K562 (cell line): ENCODE measurements at regions not wholly inside any gene's neighbourhood (a gene's known extent, or its start where the extent isn't known, plus 50 kb on each side); places are given as distances from the start of the nearest gene placed in this dataset.

Source experiments
- ATAC-seq: fragments of 200-7000 bp; cut with Tn5 transposase; 3 replicates; pipeline ENCODE4 v1.9.1; 2020; ENCODE audit warnings: moderate library complexity
- BruUV-seq: library from RNA; stranded (reverse); fragments of 400-500 nt; replicated peaks from 2 replicates; lab custom pipeline; 2021; lab: Mats Ljungman, UMichigan
- CTCF ChIA-PET: fragments of 300-600 bp; formaldehyde crosslinking; extraction: SDS; loops from one replicate; lab custom pipeline; 2021; ENCODE audit warnings: low intra/inter-chr PET ratio; lab: Yijun Ruan, JAX
- POLR2A ChIA-PET: fragments of 300-600, 350-650 bp; sonication (Branson Sonifier 250); formaldehyde crosslinking; extraction: SDS; loops from one replicate; lab custom pipeline; 2021; ENCODE audit warnings: antibody characterized with exemption, inconsistent platforms; lab: Yijun Ruan, JAX
- DNase-seq, 4 experiments: peaks; one replicate each; pipeline versions ENCODE4 v3.0.0 to v3.0.0-alpha.2; 2011 to 2018; ENCODE audit warnings: low spot score in 3 of 4, mixed read lengths in 3 of 4; ENCODE audit errors: extremely low read depth in 1 of 4
- FAIRE-seq: peaks from 2 replicates; lab custom pipeline; 2011; peaks lifted over from hg19 to GRCh38; lab: Jason Lieb, UNC
- H2AFZ ChIP-seq: 2 replicates; pipeline ENCODE4 v1.6.0; 2011; ENCODE audit warnings: low read depth, low read length, control low read depth, inconsistent platforms
- H3K27ac ChIP-seq: fragments of 200-600 bp; 3 replicates; pipeline ENCODE4 v1.8.0; 2011; ENCODE audit warnings: low read depth, mild to moderate bottlenecking, control low read depth, inconsistent platforms, low read length, moderate library complexity, mixed read lengths; ENCODE audit errors: extremely low read depth
- H3K27me3 ChIP-seq, 2 experiments: fragments of 300-600 bp in 1 of 2; 2 replicates in 1 of 2; 3 replicates in 1 of 2; pipeline versions ENCODE4 v1.6.0 to v1.8.0; 2011; ENCODE audit warnings: inconsistent platforms in 2 of 2, low read length in 2 of 2, mild to moderate bottlenecking in 1 of 2, mixed read lengths in 1 of 2, moderate library complexity in 1 of 2; ENCODE audit not compliant: control insufficient read depth in 2 of 2, insufficient read depth in 2 of 2
- H3K36me3 ChIP-seq: fragments of 300-600 bp; 3 replicates; pipeline ENCODE4 v1.8.0; 2011; ENCODE audit warnings: mild to moderate bottlenecking, low read length, inconsistent platforms; ENCODE audit not compliant: control insufficient read depth, insufficient read depth
- H3K4me1 ChIP-seq, 2 experiments: fragments of 200-600 bp in 1 of 2; replicated peaks in 1 of 2; 2 replicates in 1 of 2; 3 replicates in 1 of 2; pipeline versions ENCODE4 v1.5.1 to v1.8.0; 2011; ENCODE audit warnings: inconsistent platforms in 2 of 2, low read length in 2 of 2, mild to moderate bottlenecking in 1 of 2, mixed read lengths in 1 of 2, moderate library complexity in 1 of 2; ENCODE audit not compliant: control insufficient read depth in 2 of 2, insufficient read depth in 2 of 2
- H3K4me2 ChIP-seq: 2 replicates; pipeline ENCODE4 v1.6.1; 2011; ENCODE audit warnings: low read length, control low read depth, inconsistent platforms, mixed read lengths; ENCODE audit not compliant: insufficient read depth
- H3K4me3 ChIP-seq: fragments of 200-600 bp; sonication (generic), shearing (Covaris generic); 2 replicates; pipeline ENCODE4 v1.5.1; 2016; ENCODE audit warnings: control low read depth, inconsistent platforms
- H3K79me2 ChIP-seq: fragments of 200-600 bp; 3 replicates; pipeline ENCODE4 v1.8.0; 2011; ENCODE audit warnings: low read length, inconsistent platforms; ENCODE audit not compliant: control insufficient read depth, insufficient read depth
- H3K9ac ChIP-seq, 2 experiments: 2 replicates each; pipeline versions ENCODE4 v1.6.0 to v1.6.1; 2011; ENCODE audit warnings: low read depth in 2 of 2, low read length in 2 of 2, control low read depth in 1 of 2, inconsistent platforms in 1 of 2, mild to moderate bottlenecking in 1 of 2, mixed read lengths in 1 of 2; ENCODE audit not compliant: insufficient read depth in 1 of 2
- H3K9me1 ChIP-seq: one replicate; pipeline ENCODE4 v1.6.0; 2011; ENCODE audit warnings: inconsistent platforms, mild to moderate bottlenecking, low read length, moderate library complexity; ENCODE audit not compliant: control insufficient read depth, insufficient read depth
- H3K9me3 ChIP-seq: replicated peaks from 2 replicates; pipeline ENCODE4 v1.5.1; 2011; ENCODE audit warnings: low read depth, low read length, inconsistent platforms; ENCODE audit not compliant: control insufficient read depth, insufficient read depth
- H4K20me1 ChIP-seq: replicated peaks from 2 replicates; pipeline ENCODE4 v1.6.1; 2011; ENCODE audit warnings: low read length, inconsistent platforms, mixed read lengths; ENCODE audit not compliant: control insufficient read depth, insufficient read depth
- ARID2 ChIP-seq: fragments of 450-650 bp; IDR thresholded peaks from 2 replicates; pipeline ENCODE4 v1.6.1; 2017; ENCODE audit warnings: antibody characterized with exemption, mild to moderate bottlenecking
- GTF2A2 ChIP-seq: IDR thresholded peaks from 2 replicates; pipeline ENCODE4 v1.6.1; 2016; ENCODE audit warnings: mild to moderate bottlenecking, missing genetic modification characterization, missing compliant biosample characterization
- SLC30A9 ChIP-seq: fragments of 250-450 bp; sonication (Bioruptor Pico); IDR thresholded peaks from 2 replicates; pipeline ENCODE4 v1.8.0; 2022; ENCODE audit warnings: mild to moderate bottlenecking, moderate library complexity
- TEAD4 ChIP-seq, 2 experiments: sonication (generic) in 1 of 2; formaldehyde crosslinking in 1 of 2; IDR thresholded peaks; 2 replicates each; pipeline versions ENCODE4 v1.6.1 to v1.8.0; 2012 to 2022; ENCODE audit warnings: borderline replicate concordance in 1 of 2, inconsistent platforms in 1 of 2, low read length in 1 of 2, mild to moderate bottlenecking in 1 of 2, missing genetic modification reagents in 1 of 2
- WGBS: fragments of 100-300 bp; shearing (Covaris generic); methylation state at CpG from one replicate; pipeline ENCODE4 v1.1.6; 2016; ENCODE audit warnings: low coverage, mixed read lengths; ENCODE audit not compliant: insufficient coverage; ENCODE audit errors: missing lambda C conversion rate; 5-methylcytosine and 5-hydroxymethylcytosine counted together
- in situ Hi-C: fragments of 300-500 bp; cut with MboI; formaldehyde crosslinking; loops from 4 replicates; pipeline ENCODE4 v1.15.0; 2018; ENCODE audit warnings: inconsistent platforms, mixed read lengths
- intact Hi-C: fragments of 100-400 bp; cut with micrococcal nuclease; formaldehyde crosslinking; loops from 2 replicates; pipeline ENCODE4 v1.14.2; 2022
- TF ChIP-seq, protein P1 (sequence below), 2 experiments: fragments of 200-800 bp in 1 of 2; sonication (Bioruptor generic) in 1 of 2; sonication (generic) in 1 of 2; formaldehyde crosslinking in 1 of 2; IDR thresholded peaks in 1 of 2; conservative IDR thresholded peaks in 1 of 2; 2 replicates each; pipeline versions ENCODE4 v1.5.0 to v1.6.1; 2016 to 2020; ENCODE audit warnings: missing compliant biosample characterization in 1 of 2, missing genetic modification characterization in 1 of 2, missing genetic modification reagents in 1 of 2

DNA sequence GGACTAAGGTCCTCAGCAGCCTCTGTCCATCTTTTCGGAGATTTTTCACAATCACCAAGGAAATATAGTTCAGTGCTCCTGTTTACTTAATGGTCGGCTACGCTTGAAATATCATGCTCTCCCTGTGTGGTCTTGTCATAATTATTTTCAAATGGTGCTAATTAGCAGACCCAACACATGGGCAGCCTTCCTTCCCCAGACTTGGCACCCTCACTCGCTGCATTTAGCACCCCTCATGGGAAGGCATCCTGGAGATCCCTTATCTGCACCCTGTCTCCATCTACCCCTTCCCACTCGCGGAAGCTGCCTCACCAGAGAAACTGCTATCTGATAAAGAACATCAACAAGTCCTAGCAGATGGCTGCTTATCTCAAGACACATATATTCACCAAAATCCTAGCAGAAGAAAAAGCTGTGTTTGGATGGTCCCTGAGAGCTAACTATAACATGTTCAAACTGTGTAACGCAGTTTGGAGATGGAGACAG is 131.0 kb upstream of the ESR1 start:
- Histone ChIP-seq H3K9ac (no peak overlapping the region), H3K27me3 (peaks cover under 1 to 10% of the 10 kb centered on the region in 2 experiments; a peak in 2 of 5 replicates), H3K4me3 (no peak overlapping the region), H3K9me1 (no peaks in the 10 kb centered on the region), H3K79me2 (no peaks in the 10 kb centered on the region), H2AFZ (no peak overlapping the region), H3K4me2 (no peak overlapping the region), H4K20me1 (no peaks in the 10 kb centered on the region), H3K4me1 (no peaks in the 10 kb centered on the region; a peak in 1 of 5 replicates), H3K36me3 (no peaks in the 10 kb centered on the region), H3K9me3 (no peaks in the 10 kb centered on the region), H3K27ac (no peak overlapping the region)
- no TSS peak for BruUV-seq
- in situ Hi-C loops: no loop called here
- DNase-seq (no peak), FAIRE-seq (no peak), ATAC-seq (no peak)
- ChIA-PET CTCF (interaction anchor here (0.6 kb wide), 1 partner anchor 40 kb away, joined by 3 read pairs; no protein-coding TSS in a partner anchor), POLR2A (no interaction called here)
- intact Hi-C loops: loop anchor here (5.0 to 10.0 kb wide), 2 partner anchors 446 to 1278 kb away; no protein-coding TSS in a partner anchor
- TF ChIP-seq, protein P1, sequence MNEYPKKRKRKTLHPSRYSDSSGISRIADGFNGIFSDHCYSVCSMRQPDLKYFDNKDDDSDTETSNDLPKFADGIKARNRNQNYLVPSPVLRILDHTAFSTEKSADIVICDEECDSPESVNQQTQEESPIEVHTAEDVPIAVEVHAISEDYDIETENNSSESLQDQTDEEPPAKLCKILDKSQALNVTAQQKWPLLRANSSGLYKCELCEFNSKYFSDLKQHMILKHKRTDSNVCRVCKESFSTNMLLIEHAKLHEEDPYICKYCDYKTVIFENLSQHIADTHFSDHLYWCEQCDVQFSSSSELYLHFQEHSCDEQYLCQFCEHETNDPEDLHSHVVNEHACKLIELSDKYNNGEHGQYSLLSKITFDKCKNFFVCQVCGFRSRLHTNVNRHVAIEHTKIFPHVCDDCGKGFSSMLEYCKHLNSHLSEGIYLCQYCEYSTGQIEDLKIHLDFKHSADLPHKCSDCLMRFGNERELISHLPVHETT (CRISPR knock-in tag; conservative IDR thresholded peaks at IDR 0.05 in 1 of 2, IDR thresholded peaks at IDR 0.05 in 1 of 2): no peak
- no peak for TF ChIP-seq SLC30A9 (CRISPR knock-in tag)
- TF ChIP-seq GTF2A2 (tag): no peak
- 0 out of 2 replicates have a peak, but pooled peaks have one; percentile 9 for TF ChIP-seq TEAD4 (IDR thresholded peaks at IDR 0.05; ENCODE audit: low read length)
- no peak for TF ChIP-seq TEAD4 (CRISPR knock-in tag; IDR thresholded peaks at IDR 0.05; ENCODE audit: borderline replicate concordance)
- TF ChIP-seq ARID2: no peak
- WGBS: 0% methylated on average over 7 of the region's 7 CpGs
